SK-N-MC (cell line): ENCODE measurements at regions not wholly inside any gene's neighbourhood (a gene's known extent, or its start where the extent isn't known, plus 50 kb on each side); places are given as distances from the start of the nearest gene placed in this dataset.

Source experiments
- EZH2 ChIP-seq: fragments of 200-600 bp; sonication (generic); IDR thresholded peaks from one replicate; pipeline ENCODE4 v1.6.1; 2017; ENCODE audit warnings: antibody characterized with exemption
- POLR2AphosphoS5 ChIP-seq: IDR thresholded peaks from 2 replicates; pipeline ENCODE4 v1.6.1; 2012; ENCODE audit warnings: mild to moderate bottlenecking, low read depth, low read length, borderline replicate concordance

DNA sequence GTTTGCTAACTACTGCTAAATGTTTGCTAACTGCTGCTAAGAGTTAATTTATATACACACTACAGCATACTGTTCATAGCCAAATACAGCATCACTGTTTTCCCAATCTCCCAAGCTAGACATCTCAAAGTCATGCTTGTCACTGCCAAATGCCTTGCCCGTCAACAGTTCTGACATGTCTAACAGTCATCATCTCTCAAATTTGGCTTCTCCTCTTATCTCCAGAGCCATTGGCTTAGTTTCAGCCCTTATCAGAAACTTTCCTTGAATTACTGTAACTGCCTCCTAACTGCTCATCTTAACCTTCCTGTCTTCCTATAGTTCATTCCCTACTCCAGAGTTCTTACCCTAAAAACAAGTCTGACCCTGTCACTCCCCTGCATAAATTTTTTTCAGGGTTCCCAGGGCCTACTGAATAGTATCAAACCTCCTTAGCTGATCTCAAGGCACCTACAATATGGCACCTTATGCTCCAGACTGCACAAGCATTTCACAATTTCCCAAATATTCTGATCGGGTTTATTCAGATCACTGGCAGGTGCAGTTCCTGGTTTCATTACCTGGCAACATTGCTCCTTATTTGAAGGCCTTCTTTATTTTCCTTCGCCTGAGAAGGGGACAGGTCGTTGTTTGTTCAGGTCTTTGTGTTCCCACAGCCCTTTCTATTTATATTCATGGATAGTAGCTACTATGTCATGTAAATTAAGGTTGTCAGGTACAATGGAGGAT lies 55.9 kb upstream of the ANKRD55 start:
- TF ChIP-seq EZH2 (no peak), POLR2AphosphoS5 (no peak)
